HFF-Myc (cell line): ENCODE measurements at regions not wholly inside any gene's neighbourhood (a gene's known extent, or its start where the extent isn't known, plus 50 kb on each side); places are given as distances from the start of the nearest gene placed in this dataset.

Experiments used
- DNase-seq: peaks from one replicate; pipeline ENCODE4 v3.0.0-alpha.2; 2011; ENCODE audit warnings: low read depth; ENCODE audit errors: extremely low read depth
- H3K4me3 ChIP-seq: replicated peaks from 2 replicates; pipeline ENCODE4 v1.5.1; 2011; ENCODE audit warnings: low read depth, mild to moderate bottlenecking, control low read depth, low read length
- CTCF ChIP-seq: IDR thresholded peaks from 2 replicates; pipeline ENCODE4 v1.5.1; 2012; ENCODE audit warnings: mild to moderate bottlenecking, low read depth, low read length, control low read depth; ENCODE audit errors: missing control alignments

GRCh38 chr12:107495604-107496003 is 190.0 kb upstream of the PWP1 start:
- no peak overlapping the region for H3K4me3 ChIP-seq
- no peak for DNase-seq
- no peak for TF ChIP-seq CTCF

- TF ChIP-seq CTCF: no peak
- DNase-seq: no peak
- no peak overlapping the region for H3K4me3 ChIP-seq
Observed at GRCh38 chr12:107497231-107497630, 188.4 kb upstream of the PWP1 start.

GRCh38 chr12:107500307-107500706 is 185.3 kb upstream of the PWP1 start:
- no peak for DNase-seq
- no peak for TF ChIP-seq CTCF

GRCh38 chr12:107501681-107502080 is 183.9 kb upstream of the PWP1 start:
- no peak overlapping the region for H3K4me3 ChIP-seq
- no peak for TF ChIP-seq CTCF
- no peak for DNase-seq

More at GRCh38 chr12:107500307-107500706, 185.3 kb upstream of the PWP1 start:
- H3K4me3 ChIP-seq: no peak overlapping the region

GRCh38 chr12:107503129-107503855 is 182.3 kb upstream of the PWP1 start:
- DNase-seq: no peak
- no peak for TF ChIP-seq CTCF
- no peak overlapping the region for H3K4me3 ChIP-seq

- DNase-seq: no peak
- no peak for TF ChIP-seq CTCF
- H3K4me3 ChIP-seq: no peak overlapping the region
Observed at GRCh38 chr12:107503887-107504885, 181.4 kb upstream of the PWP1 start.
